Endothelial cell of umbilical vein (primary cell): ENCODE measurements at regions not wholly inside any gene's neighbourhood (a gene's known extent, or its start where the extent isn't known, plus 50 kb on each side); places are given as distances from the start of the nearest gene placed in this dataset.

Experiments used
- BruUV-seq: library from RNA; stranded (reverse); fragments of 400-500 nt; replicated peaks from 2 replicates; lab custom pipeline; 2021; lab: Mats Ljungman, UMichigan
- CTCF ChIA-PET: fragments of 300-600, 350-600 bp; sonication (Branson Sonifier 250); formaldehyde crosslinking; loops from one replicate; lab custom pipeline; 2021; ENCODE audit warnings: antibody characterized with exemption, inconsistent platforms; lab: Charles Lee
- POLR2A ChIA-PET: fragments of 300-600, 350-600 bp; sonication (Branson Sonifier 250); formaldehyde crosslinking; loops from one replicate; lab custom pipeline; 2021; ENCODE audit warnings: antibody characterized with exemption, inconsistent platforms; lab: Charles Lee
- DNase-seq: peaks from one replicate; pipeline ENCODE4 v3.0.0-alpha.2; 2011; ENCODE audit warnings: low read depth, low spot score
- FAIRE-seq: peaks from 2 replicates; lab custom pipeline; 2011; peaks lifted over from hg19 to GRCh38; lab: Jason Lieb, UNC
- H2AFZ ChIP-seq: 2 replicates; pipeline ENCODE4 v1.6.0; 2012; ENCODE audit warnings: low read depth, low read length, control low read depth, inconsistent platforms
- H3K27ac ChIP-seq: 2 replicates; pipeline ENCODE4 v1.5.1; 2011; ENCODE audit warnings: low read depth, mild to moderate bottlenecking, control low read depth, low read length, moderate library complexity; ENCODE audit not compliant: insufficient read depth
- H3K27me3 ChIP-seq, 2 experiments: 2 replicates each; pipeline versions ENCODE4 v1.6.0 to v1.6.1; 2011; ENCODE audit warnings: low read length in 2 of 2, mixed read lengths in 1 of 2; ENCODE audit not compliant: control insufficient read depth in 2 of 2, insufficient read depth in 2 of 2
- H3K36me3 ChIP-seq, 2 experiments: 2 replicates in 1 of 2; 3 replicates in 1 of 2; pipeline ENCODE4 v1.5.1; 2011; ENCODE audit warnings: low read length in 2 of 2, mild to moderate bottlenecking in 1 of 2, moderate library complexity in 1 of 2; ENCODE audit not compliant: control insufficient read depth in 2 of 2, insufficient read depth in 2 of 2; ENCODE audit errors: extremely low read depth in 1 of 2
- H3K4me1 ChIP-seq: 3 replicates; pipeline ENCODE4 v1.5.1; 2011; ENCODE audit warnings: mild to moderate bottlenecking, low read length; ENCODE audit not compliant: control insufficient read depth, insufficient read depth; ENCODE audit errors: extremely low read depth
- H3K4me2 ChIP-seq: 2 replicates; pipeline ENCODE4 v1.6.1; 2011; ENCODE audit warnings: low read length, control low read depth, mixed read lengths; ENCODE audit not compliant: insufficient read depth
- H3K4me3 ChIP-seq, 3 experiments: fragments of 200-600 bp in 1 of 3; sonication (generic), shearing (Covaris generic) in 1 of 3; replicated peaks in 1 of 3; 2 replicates each; pipeline ENCODE4 v1.5.1; 2011 to 2016; ENCODE audit warnings: control low read depth in 3 of 3, low read length in 3 of 3, mild to moderate bottlenecking in 2 of 3, inconsistent platforms in 1 of 3, low read depth in 1 of 3, moderate library complexity in 1 of 3; ENCODE audit not compliant: insufficient read depth in 1 of 3
- H3K79me2 ChIP-seq: 2 replicates; pipeline ENCODE4 v1.6.0; 2012; ENCODE audit warnings: low read length, inconsistent platforms; ENCODE audit not compliant: control insufficient read depth, insufficient read depth
- H3K9ac ChIP-seq: replicated peaks from 2 replicates; pipeline ENCODE3; 2011; ENCODE audit warnings: low read length, control low read depth; ENCODE audit not compliant: insufficient read depth; ENCODE audit errors: extremely low read depth
- H3K9me1 ChIP-seq: replicated peaks from 3 replicates; pipeline ENCODE4 v1.6.0; 2011; ENCODE audit warnings: mild to moderate bottlenecking, low read length; ENCODE audit not compliant: control insufficient read depth, insufficient read depth; ENCODE audit errors: extremely low read depth
- H3K9me3 ChIP-seq: replicated peaks from 2 replicates; pipeline ENCODE4 v1.5.1; 2012; ENCODE audit warnings: low read length, inconsistent platforms; ENCODE audit not compliant: control insufficient read depth, insufficient read depth
- H4K20me1 ChIP-seq: replicated peaks from 2 replicates; pipeline ENCODE3; 2011; ENCODE audit warnings: mild to moderate bottlenecking, low read length; ENCODE audit not compliant: control insufficient read depth, insufficient read depth; ENCODE audit errors: extremely low read depth
- EZH2 ChIP-seq: IDR thresholded peaks from 2 replicates; pipeline ENCODE4 v1.6.1; 2012; ENCODE audit warnings: borderline replicate concordance, low read depth, mild to moderate bottlenecking, moderate library complexity, low read length, inconsistent platforms; ENCODE audit not compliant: severe bottlenecking
- FOS ChIP-seq: IDR thresholded peaks from 2 replicates; pipeline ENCODE4 v1.6.1; 2011; ENCODE audit warnings: mild to moderate bottlenecking, low read length, moderate library complexity, borderline replicate concordance; ENCODE audit not compliant: insufficient read depth
- GATA2 ChIP-seq: IDR thresholded peaks from 2 replicates; pipeline ENCODE4 v1.7.0; 2011; ENCODE audit warnings: low read depth, mild to moderate bottlenecking, moderate library complexity, mixed read lengths, low read length; ENCODE audit not compliant: insufficient read length, insufficient read depth
- JUN ChIP-seq: IDR thresholded peaks from 2 replicates; pipeline ENCODE4 v1.6.1; 2011; ENCODE audit warnings: borderline replicate concordance, low read depth; ENCODE audit not compliant: insufficient read length, insufficient read depth
- MYC ChIP-seq: IDR thresholded peaks from one replicate; pipeline ENCODE4 v1.6.1; 2011; ENCODE audit warnings: mild to moderate bottlenecking, low read depth, low read length
- POLR2A ChIP-seq: IDR thresholded peaks from 2 replicates; pipeline ENCODE4 v1.6.1; 2012; ENCODE audit warnings: low read depth, mild to moderate bottlenecking, control low read depth, low read length
- POLR2AphosphoS5 ChIP-seq: IDR thresholded peaks from 2 replicates; pipeline ENCODE4 v1.6.1; 2012; ENCODE audit warnings: low read depth, mild to moderate bottlenecking, control low read depth, low read length, moderate library complexity; ENCODE audit not compliant: insufficient read depth
- dilution Hi-C: fragments of 300-500 bp; cut with MboI; formaldehyde crosslinking; loops from one replicate; pipeline ENCODE4 v1.15.0; 2019; ENCODE audit warnings: low sequenced_read_pairs; ENCODE audit not compliant: extremely low pct_ligation_motif_present
- intact Hi-C: fragments of 100-400 bp; cut with micrococcal nuclease; formaldehyde crosslinking; loops from one replicate; pipeline ENCODE4 v1.10.0; 2022
- TF ChIP-seq, protein P1 (sequence below), 2 donors: IDR thresholded peaks; 1 replicate in 1 of 2; 2 replicates in 1 of 2; pipeline ENCODE4 v1.5.1; 2011; ENCODE audit warnings: low read length in 2 of 2, mild to moderate bottlenecking in 2 of 2, moderate library complexity in 2 of 2, control low read depth in 1 of 2, inconsistent platforms in 1 of 2, low read depth in 1 of 2; ENCODE audit not compliant: insufficient read depth in 1 of 2; ENCODE audit errors: extremely low read depth in 1 of 2
- TF ChIP-seq, protein P2 (sequence below): IDR thresholded peaks from 2 replicates; pipeline ENCODE4 v1.6.1; 2011; ENCODE audit not compliant: insufficient read depth, insufficient read length

GRCh38 chr3:30299674-30300385 is 306.6 kb upstream of the TGFBR2 start:
- ChIA-PET CTCF (interaction anchor here (1.2 kb wide), 1 partner anchor 48 kb away, joined by 3 read pairs; no protein-coding TSS in a partner anchor), POLR2A (no interaction called here)
- Histone ChIP-seq H3K9me1 (no peaks in the 10 kb centered on the region), H3K4me3 (no peak overlapping the region), H3K79me2 (no peaks in the 10 kb centered on the region), H3K27ac (no peak overlapping the region), H3K4me2 (no peak overlapping the region), H3K9me3 (no peaks in the 10 kb centered on the region), H3K4me1 (peaks cover 3% of the 10 kb centered on the region), H4K20me1 (no peaks in the 10 kb centered on the region), H2AFZ (no peak overlapping the region), H3K27me3 (no peaks in the 10 kb centered on the region), H3K9ac (no peak overlapping the region), H3K36me3 (no peaks in the 10 kb centered on the region)
- BruUV-seq: no TSS peak
- TF ChIP-seq, protein P1, sequence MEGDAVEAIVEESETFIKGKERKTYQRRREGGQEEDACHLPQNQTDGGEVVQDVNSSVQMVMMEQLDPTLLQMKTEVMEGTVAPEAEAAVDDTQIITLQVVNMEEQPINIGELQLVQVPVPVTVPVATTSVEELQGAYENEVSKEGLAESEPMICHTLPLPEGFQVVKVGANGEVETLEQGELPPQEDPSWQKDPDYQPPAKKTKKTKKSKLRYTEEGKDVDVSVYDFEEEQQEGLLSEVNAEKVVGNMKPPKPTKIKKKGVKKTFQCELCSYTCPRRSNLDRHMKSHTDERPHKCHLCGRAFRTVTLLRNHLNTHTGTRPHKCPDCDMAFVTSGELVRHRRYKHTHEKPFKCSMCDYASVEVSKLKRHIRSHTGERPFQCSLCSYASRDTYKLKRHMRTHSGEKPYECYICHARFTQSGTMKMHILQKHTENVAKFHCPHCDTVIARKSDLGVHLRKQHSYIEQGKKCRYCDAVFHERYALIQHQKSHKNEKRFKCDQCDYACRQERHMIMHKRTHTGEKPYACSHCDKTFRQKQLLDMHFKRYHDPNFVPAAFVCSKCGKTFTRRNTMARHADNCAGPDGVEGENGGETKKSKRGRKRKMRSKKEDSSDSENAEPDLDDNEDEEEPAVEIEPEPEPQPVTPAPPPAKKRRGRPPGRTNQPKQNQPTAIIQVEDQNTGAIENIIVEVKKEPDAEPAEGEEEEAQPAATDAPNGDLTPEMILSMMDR (IDR thresholded peaks at IDR 0.05; ENCODE audit: extremely low read depth in 1 of 2, insufficient read depth in 1 of 2, low read depth in 1 of 2, low read length in 2 of 2): no peak
- TF ChIP-seq FOS: no peak
- TF ChIP-seq, protein P2, sequence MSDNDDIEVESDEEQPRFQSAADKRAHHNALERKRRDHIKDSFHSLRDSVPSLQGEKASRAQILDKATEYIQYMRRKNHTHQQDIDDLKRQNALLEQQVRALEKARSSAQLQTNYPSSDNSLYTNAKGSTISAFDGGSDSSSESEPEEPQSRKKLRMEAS: no peak
- no peak for TF ChIP-seq EZH2
- TF ChIP-seq MYC: no peak
- TF ChIP-seq JUN: no peak
- no peak for TF ChIP-seq GATA2
- no peak for TF ChIP-seq POLR2A
- TF ChIP-seq POLR2AphosphoS5: no peak
- DNase-seq: no peak
- dilution Hi-C loops (no loop called here), intact Hi-C loops (no loop called here)
- FAIRE-seq: no peak
